Iris pigment epithelial cell (primary cell): ENCODE measurements at regions not wholly inside any gene's neighbourhood (a gene's known extent, or its start where the extent isn't known, plus 50 kb on each side); places are given as distances from the start of the nearest gene placed in this dataset.

Source experiments
- DNase-seq: peaks from one replicate; pipeline ENCODE4 v3.0.0-alpha.2; 2011; ENCODE audit warnings: low read depth

DNA sequence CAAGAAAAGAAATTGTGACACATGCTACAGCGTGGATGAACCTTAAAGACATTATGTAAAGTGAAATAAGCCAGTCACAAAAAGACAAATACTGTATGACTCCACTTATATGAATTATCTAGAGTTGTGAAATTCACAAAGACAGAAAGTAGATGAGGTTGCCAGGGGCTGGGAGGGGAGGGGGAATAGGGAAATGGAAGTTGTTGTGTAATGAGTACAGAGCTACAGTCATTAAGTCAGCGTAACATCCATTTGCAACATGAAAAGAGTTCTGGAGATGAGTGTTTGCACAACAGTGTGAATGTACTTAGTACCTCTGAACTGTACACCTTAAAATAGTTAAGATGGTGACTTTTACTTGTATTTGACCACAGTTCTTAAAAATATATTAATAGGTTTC, 112.1 kb upstream of the CDK1 start:
- DNase-seq: peak; percentile 87

DNA sequence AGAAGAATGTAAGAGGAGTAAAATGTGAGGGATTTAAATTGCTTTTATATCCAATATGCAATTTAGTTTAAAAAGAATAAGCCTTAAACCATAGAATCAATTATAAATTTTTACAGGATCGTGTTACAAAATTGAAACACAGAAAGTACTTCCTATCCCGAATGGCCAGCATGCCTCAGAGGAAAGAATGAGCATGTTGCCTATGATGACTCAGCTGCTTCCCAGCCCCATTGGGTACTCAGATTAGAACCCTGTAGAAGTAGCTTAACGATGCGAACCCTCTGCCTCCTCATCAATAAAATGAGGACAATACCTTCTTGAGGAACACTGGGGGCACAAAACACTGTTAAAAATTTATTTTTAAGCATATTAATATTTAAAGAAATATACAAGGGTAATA, 113.4 kb upstream of the CDK1 start:
- peak; percentile 71 for DNase-seq

DNA sequence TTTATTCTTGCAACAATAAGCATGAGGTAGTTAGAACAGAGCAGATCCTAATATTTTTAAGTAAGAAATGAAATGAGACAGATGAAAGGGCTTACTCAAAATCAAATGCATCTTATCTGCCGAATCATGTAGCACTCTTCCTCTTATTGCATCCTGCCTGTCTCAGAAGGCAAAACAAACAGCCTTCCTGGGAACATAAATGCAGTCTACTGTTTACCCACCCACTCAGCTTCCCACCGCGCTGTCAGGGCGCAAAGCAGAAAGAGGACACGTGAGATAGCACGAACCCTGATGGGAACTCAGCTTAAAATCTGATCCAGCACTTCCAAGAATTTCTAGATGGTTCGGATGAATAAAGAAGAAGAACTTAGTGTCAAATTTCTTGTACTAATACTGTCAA, 114.4 kb upstream of the CDK1 start:
- DNase-seq: peak; percentile 61

DNA sequence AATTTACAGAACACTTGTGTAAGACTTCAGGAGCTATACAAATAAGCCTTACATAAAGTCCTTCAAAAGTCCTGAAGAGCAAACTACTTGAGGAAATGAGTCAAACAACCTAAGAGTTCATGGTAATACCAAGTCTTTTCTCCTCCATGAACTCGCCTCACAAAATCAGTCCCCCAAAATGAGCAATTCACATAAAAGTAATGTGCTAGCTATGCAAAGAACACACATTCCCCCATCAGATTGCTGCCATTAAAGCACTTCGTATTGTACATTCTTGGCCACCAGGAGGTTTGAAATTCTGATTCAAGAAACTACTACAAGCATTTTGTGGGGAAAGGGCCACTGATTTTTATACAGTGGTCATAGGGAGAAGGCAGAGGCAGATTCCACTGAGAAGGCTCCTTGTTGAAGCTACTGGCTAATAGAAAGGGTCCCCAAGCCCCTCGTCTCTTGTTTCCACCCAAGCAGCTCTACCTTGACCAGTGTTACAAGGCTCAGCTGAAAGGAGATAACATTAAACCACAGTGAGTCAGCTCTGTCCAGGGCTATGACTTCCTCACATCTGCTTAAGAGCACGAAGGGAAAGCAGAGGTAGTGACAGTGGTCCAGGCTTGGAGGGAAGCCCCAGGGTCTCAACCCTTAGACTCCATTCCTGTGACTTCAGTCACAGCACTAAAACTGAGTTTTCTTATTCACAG, 115.2 kb upstream of the CDK1 start:
- peak; percentile 75 for DNase-seq

DNA sequence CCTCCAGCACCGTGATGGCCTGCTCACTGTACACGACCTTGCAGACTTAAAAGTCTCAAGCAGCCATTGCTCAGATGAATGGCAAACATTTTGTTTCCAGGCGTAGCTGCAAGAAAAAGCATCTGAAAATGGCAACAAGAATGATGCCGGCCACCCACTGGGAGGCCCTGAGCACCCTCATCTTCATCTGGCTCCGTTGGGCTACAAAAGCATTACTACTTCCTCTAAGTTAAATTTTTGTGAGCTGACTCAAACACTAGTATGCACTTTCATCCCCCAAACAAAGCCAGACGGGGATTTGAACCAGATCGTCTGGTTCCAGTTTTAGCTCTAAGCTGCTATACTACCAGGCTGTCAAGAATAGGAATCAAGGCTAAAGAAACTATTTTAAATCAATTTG, 116.6 kb upstream of the CDK1 start:
- peak; percentile 89 for DNase-seq

DNA sequence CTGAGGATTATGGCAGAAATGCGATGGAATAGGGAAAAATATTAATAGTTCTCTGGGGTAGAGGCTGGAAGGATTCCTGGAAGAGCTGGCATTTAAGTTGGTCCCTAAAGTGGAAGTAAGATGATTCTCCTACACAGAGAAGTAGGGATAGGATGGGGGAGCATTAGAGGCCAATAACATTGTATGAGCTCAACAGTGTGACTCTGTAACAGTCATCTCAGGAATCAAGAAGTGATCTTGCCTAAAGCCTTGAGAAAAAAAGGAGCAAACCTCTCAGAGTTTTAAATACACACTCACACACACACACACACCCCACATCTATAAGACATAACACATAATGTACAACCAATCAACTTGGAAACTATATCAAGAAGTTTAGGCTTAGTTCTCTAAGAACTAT, 117.7 kb upstream of the CDK1 start:
- no peak for DNase-seq

DNA sequence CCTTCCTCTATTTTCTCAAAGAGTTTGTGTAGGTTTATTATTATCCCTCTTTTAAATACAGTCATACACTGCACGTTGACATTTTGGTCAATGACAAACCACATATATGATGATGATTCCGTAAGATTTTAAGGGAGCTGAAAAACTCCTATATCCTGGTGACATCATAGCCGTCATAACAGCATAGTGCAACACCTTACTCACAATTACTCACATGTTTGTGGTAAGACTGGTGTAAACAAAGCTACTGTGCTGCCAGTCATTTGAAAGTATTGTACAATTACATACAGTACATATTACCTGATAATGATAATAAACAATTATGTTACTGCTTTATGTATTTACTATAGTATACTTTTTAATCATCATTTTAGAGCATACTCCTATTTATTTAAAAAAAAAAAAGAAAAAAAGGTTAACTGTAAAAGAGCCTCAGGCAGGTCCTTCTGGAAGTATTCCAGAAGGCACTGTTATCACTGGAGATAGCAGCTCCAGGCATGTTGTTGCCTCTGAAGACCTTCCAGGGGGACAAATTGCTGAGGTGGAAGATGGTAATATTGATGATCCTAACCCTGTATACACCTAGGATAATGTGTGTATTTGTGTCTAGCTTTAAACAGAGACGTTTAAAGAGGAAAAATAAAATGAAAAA, 123.3 kb upstream of the CDK1 start:
- DNase-seq: peak; percentile 89

DNA sequence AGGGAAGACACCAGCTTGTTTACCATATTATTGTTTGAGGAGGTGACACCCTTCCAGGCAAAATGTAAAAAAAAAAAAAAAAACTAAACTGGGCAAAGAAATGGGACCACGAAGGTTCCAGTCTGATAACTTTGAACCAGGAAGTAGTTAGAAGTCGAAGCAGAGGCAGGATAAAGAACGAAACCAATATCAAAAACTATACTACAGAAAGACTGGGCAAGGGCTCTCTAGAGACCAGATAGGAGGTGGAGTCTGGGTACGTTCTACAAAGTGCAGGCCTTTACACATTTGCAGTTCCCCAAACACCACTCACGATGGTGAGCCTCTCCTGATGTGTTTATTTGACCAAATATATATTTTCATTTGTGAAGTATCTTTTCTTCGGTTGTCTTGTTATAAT, 125.7 kb upstream of the CDK1 start:
- no peak for DNase-seq

DNA sequence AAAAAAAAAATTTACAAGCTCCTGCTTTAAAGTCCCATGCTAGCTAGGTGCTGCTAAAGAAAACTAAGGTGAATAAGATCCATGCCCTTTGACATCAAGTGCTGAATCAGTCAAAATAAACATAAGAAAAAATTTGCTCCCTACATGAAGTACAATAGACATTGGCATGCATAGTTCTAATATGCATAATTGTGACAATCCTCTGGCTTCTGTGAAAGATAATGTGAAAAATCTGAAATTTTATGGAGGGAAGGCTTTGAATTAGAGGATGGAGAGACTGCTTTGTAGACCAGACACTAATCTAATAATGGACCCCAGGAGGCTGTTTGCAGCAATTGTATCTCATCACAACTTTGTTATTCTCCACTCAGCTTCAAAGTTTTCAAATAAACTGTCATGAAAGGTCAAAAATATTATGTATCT, 127.9 kb upstream of the CDK1 start:
- no peak for DNase-seq

DNA sequence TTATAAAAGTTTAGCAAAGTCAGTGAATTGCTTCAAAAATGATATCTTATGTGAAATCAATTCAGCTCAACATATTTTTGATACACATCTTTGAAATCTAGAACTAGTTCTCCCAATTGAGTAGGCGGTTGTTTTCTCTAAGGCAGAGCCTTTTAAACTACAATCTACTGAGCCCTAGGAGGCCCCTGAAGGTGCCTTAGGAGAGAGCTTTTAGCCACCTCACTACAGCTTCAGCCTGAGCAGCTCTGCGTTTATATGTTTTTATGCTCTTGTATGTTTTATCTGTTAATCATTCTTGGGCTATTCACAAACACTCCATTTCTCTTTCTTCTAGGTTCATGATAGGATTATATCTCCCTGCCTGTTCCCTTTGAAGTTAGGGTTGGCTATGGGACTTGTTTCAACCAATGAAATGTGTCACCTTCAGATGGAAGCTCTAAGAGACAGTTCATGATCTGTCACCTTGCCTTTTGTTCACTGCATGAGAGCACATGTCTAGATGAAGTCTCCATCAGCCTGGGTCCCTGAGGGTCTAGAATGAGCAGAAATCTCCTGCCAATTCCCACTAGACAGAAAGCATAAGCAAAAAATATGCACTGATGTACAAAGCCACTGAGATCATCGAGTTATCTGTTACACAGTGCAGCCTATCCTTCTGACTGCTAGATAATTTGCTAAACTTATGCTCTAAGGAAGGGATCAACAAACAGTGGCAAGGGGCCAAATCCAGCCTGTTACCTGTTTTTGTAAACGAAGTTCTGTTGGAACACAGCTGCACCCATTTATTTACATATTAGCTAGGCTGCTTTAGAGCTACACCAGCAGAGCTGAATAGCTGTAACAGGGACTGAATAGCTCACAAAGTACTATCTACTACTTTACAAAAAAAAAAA, 128.5 kb upstream of the CDK1 start:
- no peak for DNase-seq

DNA sequence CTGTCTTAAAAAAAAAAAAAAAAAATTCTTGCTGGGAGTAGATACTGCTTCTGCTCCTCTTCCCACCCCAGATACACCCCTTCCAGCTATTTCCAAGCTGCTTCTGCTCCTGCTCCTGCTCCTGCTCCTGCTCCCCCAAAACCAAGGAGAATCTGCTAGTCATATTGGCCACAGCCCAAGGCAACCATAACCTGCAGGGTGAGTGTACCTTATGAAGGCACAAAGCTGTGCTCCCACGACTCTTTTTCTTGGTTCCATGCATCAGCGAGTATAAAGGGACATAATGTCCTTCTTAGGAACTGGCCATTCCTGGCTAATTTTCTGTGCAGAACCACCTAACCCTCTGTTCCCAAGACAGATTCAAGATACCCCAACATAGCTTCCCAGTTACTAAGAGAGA, 129.5 kb upstream of the CDK1 start:
- DNase-seq: no peak

DNA sequence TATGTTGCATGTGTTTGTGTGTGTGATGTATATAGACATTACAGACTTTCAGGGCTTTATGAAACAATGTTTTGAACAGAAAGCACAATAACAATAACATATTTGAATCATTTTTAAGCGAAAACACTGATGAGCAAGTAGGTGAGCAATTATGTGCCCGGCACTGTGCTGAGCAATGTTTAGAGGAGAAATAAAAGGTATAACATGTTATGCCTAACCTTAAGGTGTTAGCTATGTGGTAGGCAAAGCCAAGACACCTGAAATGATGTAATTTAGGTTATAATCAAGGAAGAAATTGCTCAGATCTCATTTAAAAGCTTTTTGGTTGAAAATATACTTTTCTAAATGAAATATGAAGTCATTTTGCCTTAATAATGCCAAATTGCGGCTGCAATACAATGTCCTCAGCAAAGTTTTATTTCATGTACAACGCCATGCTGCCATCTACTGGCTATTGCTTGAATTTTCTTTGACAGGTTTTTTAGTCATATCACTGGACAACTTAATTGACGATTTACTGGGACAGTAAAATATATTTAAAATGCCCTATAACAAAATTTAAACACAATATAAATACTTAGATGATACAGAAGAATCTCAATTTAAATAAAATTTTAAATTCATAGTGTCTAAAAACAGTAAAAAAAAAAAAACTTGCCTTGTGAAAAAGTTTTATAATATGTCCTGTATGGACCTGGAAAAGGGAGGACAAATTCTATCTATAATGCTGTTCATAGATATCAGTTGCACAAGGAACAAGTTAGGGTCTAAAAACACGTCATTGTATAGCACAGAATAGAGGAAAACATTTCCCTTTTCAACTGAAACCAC, 131.1 kb upstream of the CDK1 start:
- DNase-seq: peak; percentile 68

DNA sequence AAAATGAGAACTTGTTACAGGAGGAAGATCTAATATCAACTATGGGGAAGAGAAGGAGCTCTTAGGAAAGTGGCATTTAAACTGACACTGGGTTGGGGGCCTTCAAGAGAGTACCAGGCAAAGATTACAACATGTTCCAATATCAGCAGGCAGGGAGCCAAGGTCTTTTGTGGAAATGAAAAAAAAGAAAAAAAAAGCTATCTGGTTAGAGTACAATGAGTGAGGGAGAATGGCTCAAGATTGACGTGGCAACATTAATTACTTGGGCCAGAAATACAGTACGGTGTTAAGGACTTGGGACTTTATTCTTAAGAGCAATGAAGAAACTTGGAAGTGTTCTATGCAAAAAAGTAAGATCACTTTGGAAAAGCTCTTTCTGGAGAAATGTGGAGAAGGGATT, 132.3 kb upstream of the CDK1 start:
- DNase-seq: no peak

DNA sequence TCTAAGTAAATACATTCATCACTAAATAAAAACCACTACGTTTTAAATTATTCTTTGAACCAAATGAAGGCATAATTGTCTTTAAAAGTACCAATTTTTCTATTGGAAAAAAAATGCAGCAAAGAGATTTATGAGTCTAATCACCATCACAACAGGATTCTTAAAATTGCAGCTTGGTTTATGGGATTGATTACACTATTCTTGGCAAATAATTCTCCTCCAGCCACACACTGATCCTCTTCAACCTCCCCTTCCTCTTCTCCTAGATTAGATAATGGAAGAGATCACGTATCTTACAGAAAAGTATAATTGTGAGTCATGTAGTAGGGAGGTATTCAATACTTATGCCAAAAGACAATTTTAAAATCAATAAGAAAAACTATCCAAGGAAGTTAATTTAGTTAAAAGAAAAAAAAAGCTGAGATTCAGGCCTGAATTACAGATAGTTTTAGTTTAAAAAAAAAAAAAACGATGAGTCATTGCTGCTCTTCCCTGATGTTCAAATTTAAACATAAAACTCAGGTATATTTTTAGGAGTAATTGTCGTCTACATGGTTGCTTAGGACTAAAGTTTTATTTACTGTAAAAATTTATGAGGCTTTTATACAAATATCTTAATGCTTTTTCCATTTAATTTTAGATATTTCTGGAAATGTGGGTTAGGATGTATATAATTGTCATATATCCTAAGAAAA, 133.7 kb upstream of the CDK1 start:
- DNase-seq: no peak

DNA sequence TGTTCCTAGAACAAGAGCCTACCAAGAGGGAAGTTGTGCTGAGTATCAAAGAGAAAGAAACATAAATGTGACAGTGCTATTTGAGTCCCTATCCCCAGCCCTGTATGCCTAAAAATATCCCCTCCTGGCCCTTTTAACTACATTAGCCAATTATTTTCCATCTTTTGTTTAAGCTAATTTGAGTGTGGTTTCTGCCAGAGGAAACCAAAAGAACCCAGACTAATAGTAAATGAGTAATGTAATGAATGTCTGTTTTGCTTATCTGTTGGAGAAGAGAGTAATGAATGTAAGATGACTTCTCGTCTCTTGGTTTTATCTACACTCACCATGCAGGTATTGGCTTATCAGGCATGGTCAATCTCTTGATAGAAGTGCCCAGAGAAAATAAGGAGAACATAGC, 134.4 kb upstream of the CDK1 start:
- no peak for DNase-seq

DNA sequence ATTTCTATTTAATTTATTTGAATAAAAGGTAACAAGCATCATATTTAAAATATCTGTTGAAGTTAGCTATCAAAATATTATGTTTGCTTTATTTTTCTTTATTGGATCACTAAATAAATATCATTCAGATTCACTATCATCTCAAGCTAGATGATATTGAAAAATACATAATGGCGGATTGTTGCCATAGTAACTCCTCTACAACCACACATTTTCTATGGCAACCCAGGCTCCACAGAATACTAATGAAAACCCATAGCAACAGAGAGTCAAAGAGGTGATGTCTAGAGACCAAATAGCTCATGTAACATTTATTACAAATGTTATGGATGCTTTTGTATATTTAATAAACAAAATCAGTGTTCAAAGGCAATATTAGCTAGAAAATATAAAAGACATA, 148.9 kb upstream of the CDK1 start:
- no peak for DNase-seq

DNA sequence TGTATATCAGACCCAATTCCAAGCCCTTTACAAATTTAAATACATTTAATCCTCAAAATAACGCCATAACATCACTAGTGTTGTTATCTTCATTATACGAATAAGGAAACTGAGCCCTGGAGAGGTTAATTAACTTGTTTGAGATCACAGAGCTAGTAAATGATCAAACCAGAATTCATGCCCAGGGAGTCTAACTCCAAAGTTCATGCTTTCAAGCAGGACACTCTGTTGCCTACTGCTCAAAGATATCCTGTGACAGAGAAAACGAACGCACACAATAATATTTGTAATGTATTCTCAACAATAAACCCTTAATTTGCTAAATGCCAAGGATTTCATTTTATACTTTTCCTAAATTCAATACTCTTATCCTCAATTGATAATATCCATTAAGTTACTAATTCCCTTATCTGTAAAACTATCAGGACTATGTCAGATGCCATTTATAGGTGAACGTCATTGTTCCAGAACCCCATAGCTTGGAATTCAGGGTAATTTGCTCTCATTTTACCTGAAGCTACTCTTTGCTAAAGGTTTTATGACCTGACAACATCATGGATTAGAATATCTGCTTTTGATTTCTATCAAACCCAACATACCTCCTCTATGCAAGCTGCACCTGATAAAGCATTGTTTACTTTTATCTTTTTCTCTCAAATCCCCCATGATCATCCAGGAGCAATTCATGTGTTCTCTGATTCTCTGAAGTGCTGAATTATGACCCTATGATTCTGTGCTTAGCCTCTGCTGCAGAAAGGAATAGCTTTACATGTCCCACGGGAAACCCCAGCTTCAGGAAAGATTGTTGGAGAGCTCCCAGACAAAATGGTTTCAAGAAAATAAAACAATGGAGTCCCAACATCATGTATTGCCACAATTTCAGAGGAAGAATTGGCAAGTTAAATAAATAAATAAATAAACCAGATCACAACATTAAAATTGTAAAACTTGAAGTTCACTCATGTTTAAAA, 150.2 kb upstream of the CDK1 start:
- DNase-seq: no peak

DNA sequence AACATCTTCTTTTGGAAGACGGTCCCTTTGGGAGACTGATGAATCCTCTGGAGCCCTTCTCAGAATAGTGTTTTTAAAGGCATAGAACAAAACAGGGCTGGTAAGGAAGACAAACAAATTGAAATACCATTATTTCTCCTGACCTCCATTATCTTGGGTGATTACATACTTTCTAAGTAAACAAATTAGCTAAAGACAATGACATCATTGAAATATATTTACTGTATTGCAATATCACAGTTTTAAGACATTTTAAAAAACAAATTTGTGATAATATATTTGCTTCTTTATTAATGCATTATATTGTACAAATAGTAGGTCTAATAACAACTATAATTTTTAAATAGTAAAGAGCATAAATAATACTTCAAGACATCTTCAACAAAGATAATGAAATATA, 152.2 kb upstream of the CDK1 start:
- DNase-seq: no peak

DNA sequence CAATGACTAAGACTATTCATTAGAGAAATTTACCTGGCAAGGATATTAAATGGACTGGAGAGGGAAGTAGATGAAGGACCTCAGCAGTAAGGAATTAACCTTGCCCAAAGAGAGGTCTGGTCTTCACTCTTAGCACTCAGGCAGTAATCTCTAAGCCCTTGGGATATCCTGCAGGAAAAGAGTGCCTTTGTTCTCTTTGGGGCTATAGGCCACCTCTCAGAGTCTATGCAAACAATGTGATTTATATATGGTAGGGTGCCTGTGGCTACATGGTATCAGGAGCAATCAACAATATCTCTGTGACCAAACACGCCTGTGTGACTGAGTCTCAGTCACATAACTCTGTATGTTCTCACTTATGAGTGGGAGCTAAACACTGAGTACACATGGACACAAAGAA, 154.7 kb upstream of the CDK1 start:
- no peak for DNase-seq

DNA sequence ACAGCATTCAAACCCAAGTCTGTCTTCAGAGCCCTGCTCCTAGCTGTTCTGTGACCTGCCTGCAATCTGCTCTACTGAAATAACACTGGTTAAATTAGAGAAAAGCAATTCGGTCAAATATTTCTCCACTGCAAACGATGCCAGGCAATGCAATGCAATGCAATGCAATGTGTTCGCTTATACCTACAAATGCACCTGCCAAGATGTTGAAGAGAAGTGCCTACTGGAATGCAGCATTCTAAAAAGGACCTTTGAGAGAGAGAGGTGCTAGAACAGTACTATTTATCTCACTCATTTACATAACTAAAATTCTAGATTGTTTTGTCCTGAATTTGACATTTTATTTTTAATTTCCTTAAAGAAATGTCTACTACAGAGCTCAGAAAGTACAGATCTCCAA, 157.3 kb upstream of the CDK1 start:
- no peak for DNase-seq
